ENCODE measurements at regions not wholly inside any gene's neighbourhood (a gene's known extent, or its start where the extent isn't known, plus 50 kb on each side); places are given as distances from the start of the nearest gene placed in this dataset.
"Not testable (repeated sequence)": the region's sequence is repeated elsewhere in the genome, so short reads cannot be mapped to it uniquely, and the experiment has no call there.

- H3K36me3 ChIP-seq (ENCODE audit: insufficient read depth, low read length), result no peaks in the 10 kb centered on the region
- no peaks in the 10 kb centered on the region for H3K4me1 ChIP-seq (ENCODE audit: insufficient read depth, low read length)
- H3K9me3 ChIP-seq (ENCODE audit: low read length), result no peaks in the 10 kb centered on the region
- no peak overlapping the region for H3K4me3 ChIP-seq (ENCODE audit: low read length)
- H2AFZ ChIP-seq (ENCODE audit: low read depth, low read length), result no peak overlapping the region
- no peaks in the 10 kb centered on the region for H3K27me3 ChIP-seq (ENCODE audit: insufficient read depth, low read length)
Observed at GRCh38 chr5:44568519-44568918, 179.3 kb upstream of the FGF10 start.

- Histone ChIP-seq H3K4me1 (ENCODE audit: insufficient read depth, low read length) (no peaks in the 10 kb centered on the region), H3K9me3 (ENCODE audit: low read length) (no peaks in the 10 kb centered on the region), H2AFZ (ENCODE audit: low read depth, low read length) (no peak overlapping the region), H3K4me3 (ENCODE audit: low read length) (no peak overlapping the region), H3K27me3 (ENCODE audit: insufficient read depth, low read length) (no peaks in the 10 kb centered on the region), H3K36me3 (ENCODE audit: insufficient read depth, low read length) (no peaks in the 10 kb centered on the region)
Observed at GRCh38 chr5:44565902-44566301, 176.7 kb upstream of the FGF10 start.

- Histone ChIP-seq H3K4me3 (ENCODE audit: low read length) (no peak overlapping the region), H3K9me3 (ENCODE audit: low read length) (no peaks in the 10 kb centered on the region), H2AFZ (ENCODE audit: low read depth, low read length) (no peak overlapping the region), H3K4me1 (ENCODE audit: insufficient read depth, low read length) (no peaks in the 10 kb centered on the region), H3K36me3 (ENCODE audit: insufficient read depth, low read length) (no peaks in the 10 kb centered on the region), H3K27me3 (ENCODE audit: insufficient read depth, low read length) (no peaks in the 10 kb centered on the region)
Observed at GRCh38 chr5:44565360-44565759, 176.1 kb upstream of the FGF10 start.

DNA sequence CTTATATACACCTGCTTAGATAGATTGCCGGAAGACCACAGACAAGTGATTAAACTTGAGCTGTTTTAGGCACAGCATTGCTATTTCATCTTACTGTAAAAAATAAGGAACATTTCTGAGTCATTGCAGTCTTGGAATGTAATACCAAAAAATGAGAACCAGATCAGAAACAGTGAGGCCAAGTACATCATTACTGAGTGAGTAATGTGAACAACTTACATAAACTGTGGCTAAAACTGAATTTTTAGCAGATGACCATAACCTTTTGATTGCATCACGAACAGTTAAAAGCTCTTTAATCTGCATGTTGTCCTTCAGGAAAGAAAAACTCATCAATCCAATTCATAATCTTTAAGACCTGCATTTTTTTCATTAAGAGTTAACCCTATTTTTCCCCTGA, 157.1 kb upstream of the FGF10 start:
- no peaks in the 10 kb centered on the region for H3K4me1 ChIP-seq (ENCODE audit: insufficient read depth, low read length)
- no peaks in the 10 kb centered on the region for H3K9me3 ChIP-seq (ENCODE audit: low read length)
- H3K27me3 ChIP-seq (ENCODE audit: insufficient read depth, low read length), result no peaks in the 10 kb centered on the region
- H3K36me3 ChIP-seq (ENCODE audit: insufficient read depth, low read length), result no peaks in the 10 kb centered on the region
- H2AFZ ChIP-seq (ENCODE audit: low read depth, low read length), result no peak overlapping the region
- no peak overlapping the region for H3K4me3 ChIP-seq (ENCODE audit: low read length)

DNA sequence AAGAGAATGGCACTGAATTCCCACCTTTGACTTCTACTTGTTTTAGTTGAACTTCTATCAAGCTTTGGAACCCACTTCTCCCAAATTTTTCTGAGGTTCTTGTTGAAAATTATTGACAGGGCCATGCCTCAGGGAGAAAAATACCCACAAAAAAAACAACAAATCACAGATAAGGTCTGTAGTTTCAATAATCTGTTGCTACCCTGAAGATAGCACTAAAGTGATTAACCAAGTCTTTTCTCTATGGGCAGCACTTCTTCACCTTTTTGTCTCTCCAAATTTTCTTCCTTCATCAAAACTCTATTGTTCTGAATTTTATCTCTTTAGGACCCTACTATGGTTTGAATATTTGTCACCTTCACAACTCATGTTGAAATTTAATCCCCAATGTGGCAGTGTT, 154.3 kb upstream of the FGF10 start:
- H3K9me3 ChIP-seq (ENCODE audit: low read length), result no peaks in the 10 kb centered on the region

GRCh38 chr5:44542470-44542869, 153.2 kb upstream of the FGF10 start:
- Histone ChIP-seq H3K27me3 (ENCODE audit: insufficient read depth, low read length) (no peaks in the 10 kb centered on the region), H3K4me1 (ENCODE audit: insufficient read depth, low read length) (peaks cover 6% of the 10 kb centered on the region), H3K36me3 (ENCODE audit: insufficient read depth, low read length) (no peaks in the 10 kb centered on the region), H3K4me3 (ENCODE audit: low read length) (no peak overlapping the region), H3K9me3 (ENCODE audit: low read length) (no peaks in the 10 kb centered on the region), H2AFZ (ENCODE audit: low read depth, low read length) (no peak overlapping the region)

More for the DNA sequence above, 154.3 kb upstream of the FGF10 start:
- H2AFZ ChIP-seq (ENCODE audit: low read depth, low read length), result no peak overlapping the region
- H3K27me3 ChIP-seq (ENCODE audit: insufficient read depth, low read length), result no peaks in the 10 kb centered on the region
- peaks cover 6% of the 10 kb centered on the region for H3K4me1 ChIP-seq (ENCODE audit: insufficient read depth, low read length)
- no peak overlapping the region for H3K4me3 ChIP-seq (ENCODE audit: low read length)
- H3K36me3 ChIP-seq (ENCODE audit: insufficient read depth, low read length), result no peaks in the 10 kb centered on the region

DNA sequence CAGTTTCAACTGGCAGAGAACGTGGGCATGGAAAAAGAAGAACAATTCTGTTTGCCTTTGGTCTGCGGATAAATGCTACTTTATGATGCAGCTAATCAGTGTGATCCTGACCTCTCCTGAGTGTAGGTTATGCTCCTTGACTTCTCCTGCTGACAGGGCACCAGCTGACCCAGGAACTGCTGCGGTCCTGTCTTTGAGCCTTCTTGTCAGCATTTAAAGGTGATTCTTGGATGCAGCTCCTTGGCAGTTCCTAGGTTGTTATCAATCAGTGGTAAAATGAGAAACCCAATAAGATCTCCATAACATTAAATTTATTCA, 150.3 kb upstream of the FGF10 start:
- H3K36me3 ChIP-seq (ENCODE audit: insufficient read depth, low read length), result no peaks in the 10 kb centered on the region
- no peaks in the 10 kb centered on the region for H3K27me3 ChIP-seq (ENCODE audit: insufficient read depth, low read length)
- no peak overlapping the region for H2AFZ ChIP-seq (ENCODE audit: low read depth, low read length)
- peaks cover 6% of the 10 kb centered on the region for H3K4me1 ChIP-seq (ENCODE audit: insufficient read depth, low read length)
- no peak overlapping the region for H3K4me3 ChIP-seq (ENCODE audit: low read length)
- no peaks in the 10 kb centered on the region for H3K9me3 ChIP-seq (ENCODE audit: low read length)

- H3K4me1 ChIP-seq (ENCODE audit: insufficient read depth, low read length), result peaks cover 6% of the 10 kb centered on the region
- no peaks in the 10 kb centered on the region for H3K36me3 ChIP-seq (ENCODE audit: insufficient read depth, low read length)
- no peaks in the 10 kb centered on the region for H3K27me3 ChIP-seq (ENCODE audit: insufficient read depth, low read length)
- H3K4me3 ChIP-seq (ENCODE audit: low read length), result no peak overlapping the region
- no peaks in the 10 kb centered on the region for H3K9me3 ChIP-seq (ENCODE audit: low read length)
- no peak overlapping the region for H2AFZ ChIP-seq (ENCODE audit: low read depth, low read length)
Observed at GRCh38 chr5:44538797-44539601, 149.8 kb upstream of the FGF10 start.

DNA sequence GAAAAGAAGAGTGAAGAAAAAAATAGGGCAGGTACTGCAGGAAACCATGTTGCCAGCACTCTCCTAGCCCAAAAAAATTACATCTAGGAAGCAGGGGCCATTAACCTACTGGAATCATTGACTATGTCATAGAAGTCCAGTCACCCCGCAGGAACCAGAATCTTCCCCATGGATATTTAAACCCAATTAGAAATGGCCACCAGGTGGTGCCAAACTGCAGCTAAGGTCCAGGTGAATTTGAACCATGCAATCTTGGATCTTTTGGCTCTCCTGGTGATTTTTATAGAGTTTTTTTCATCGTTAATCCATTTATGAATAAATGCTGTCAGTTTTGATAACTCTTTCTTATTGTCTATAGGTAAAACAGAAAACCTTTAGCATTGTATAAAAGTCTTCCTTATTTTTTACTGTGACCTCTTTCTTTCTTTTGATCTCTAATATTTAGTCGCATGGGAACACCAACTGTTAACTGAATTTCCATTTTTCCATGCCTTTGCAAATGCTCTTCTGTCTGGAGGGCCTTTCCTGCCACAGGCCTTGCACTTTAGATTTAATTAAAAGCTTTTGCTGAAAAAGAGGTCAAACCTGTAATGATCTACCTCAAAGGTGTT, 147.5 kb upstream of the FGF10 start:
- no peaks in the 10 kb centered on the region for H3K27me3 ChIP-seq (ENCODE audit: insufficient read depth, low read length)
- peaks cover 6% of the 10 kb centered on the region for H3K4me1 ChIP-seq (ENCODE audit: insufficient read depth, low read length)
- no peak overlapping the region for H2AFZ ChIP-seq (ENCODE audit: low read depth, low read length)
- H3K36me3 ChIP-seq (ENCODE audit: insufficient read depth, low read length), result no peaks in the 10 kb centered on the region
- no peaks in the 10 kb centered on the region for H3K9me3 ChIP-seq (ENCODE audit: low read length)
- no peak overlapping the region for H3K4me3 ChIP-seq (ENCODE audit: low read length)

DNA sequence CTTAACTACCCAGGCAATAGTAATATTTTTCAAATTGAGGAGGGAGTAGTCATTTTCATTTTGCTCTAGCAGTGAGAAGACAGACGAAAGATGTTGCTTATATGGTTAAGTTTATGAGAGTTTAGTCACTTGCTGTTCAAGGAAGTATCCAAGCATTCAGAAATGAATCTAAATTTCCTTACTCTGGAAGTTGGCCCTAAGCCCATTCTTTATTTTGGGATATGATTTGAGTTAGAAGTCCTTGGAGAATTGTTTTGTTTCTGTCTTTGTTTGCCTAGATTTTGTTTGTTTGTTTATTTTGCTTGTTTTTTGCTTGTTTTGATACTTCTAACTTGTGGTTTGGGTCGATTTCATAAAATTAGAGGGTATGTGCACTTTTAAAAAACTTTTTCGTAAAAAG, 146.4 kb upstream of the FGF10 start:
- Histone ChIP-seq H3K4me1 (ENCODE audit: insufficient read depth, low read length) (peaks cover 6% of the 10 kb centered on the region), H3K27me3 (ENCODE audit: insufficient read depth, low read length) (no peaks in the 10 kb centered on the region), H2AFZ (ENCODE audit: low read depth, low read length) (no peak overlapping the region), H3K9me3 (ENCODE audit: low read length) (no peaks in the 10 kb centered on the region), H3K36me3 (ENCODE audit: insufficient read depth, low read length) (no peaks in the 10 kb centered on the region), H3K4me3 (ENCODE audit: low read length) (no peak overlapping the region)

GRCh38 chr5:44532981-44533380, 143.8 kb upstream of the FGF10 start:
- Histone ChIP-seq H3K4me1 (ENCODE audit: insufficient read depth, low read length) (no peaks in the 10 kb centered on the region), H3K27me3 (ENCODE audit: insufficient read depth, low read length) (no peaks in the 10 kb centered on the region), H3K36me3 (ENCODE audit: insufficient read depth, low read length) (no peaks in the 10 kb centered on the region), H2AFZ (ENCODE audit: low read depth, low read length) (no peak overlapping the region), H3K9me3 (ENCODE audit: low read length) (no peaks in the 10 kb centered on the region), H3K4me3 (ENCODE audit: low read length) (no peak overlapping the region)

DNA sequence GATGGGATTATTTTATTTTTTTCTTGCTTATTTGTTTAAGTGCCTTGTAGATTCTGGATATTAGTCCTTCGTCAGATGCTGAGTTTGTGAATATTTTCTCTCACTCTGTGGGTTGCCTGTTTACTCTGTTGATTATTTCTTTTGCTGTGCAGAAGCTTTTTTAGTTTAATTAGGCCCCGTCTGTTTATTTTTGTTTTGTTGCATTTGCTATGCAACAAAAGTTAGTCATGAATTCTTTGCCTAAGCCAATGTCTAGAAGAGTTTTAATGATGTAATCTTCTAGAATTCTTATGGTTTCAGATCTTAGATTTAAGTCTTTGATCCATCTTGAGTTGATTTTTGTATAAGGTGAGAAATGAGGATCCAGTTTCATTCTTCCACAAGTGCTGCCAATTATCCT, 142.5 kb upstream of the FGF10 start:
- H2AFZ ChIP-seq (ENCODE audit: low read depth, low read length); H3K36me3 ChIP-seq (ENCODE audit: insufficient read depth, low read length); H3K4me1 ChIP-seq (ENCODE audit: insufficient read depth, low read length); H3K4me3 ChIP-seq (ENCODE audit: low read length); H3K27me3 ChIP-seq (ENCODE audit: insufficient read depth, low read length); H3K9me3 ChIP-seq (ENCODE audit: low read length): not testable (repeated sequence)

- not testable (repeated sequence) for H3K27me3 ChIP-seq (ENCODE audit: insufficient read depth, low read length); H3K4me1 ChIP-seq (ENCODE audit: insufficient read depth, low read length)
Observed at GRCh38 chr5:44530783-44531182, 141.6 kb upstream of the FGF10 start.

DNA sequence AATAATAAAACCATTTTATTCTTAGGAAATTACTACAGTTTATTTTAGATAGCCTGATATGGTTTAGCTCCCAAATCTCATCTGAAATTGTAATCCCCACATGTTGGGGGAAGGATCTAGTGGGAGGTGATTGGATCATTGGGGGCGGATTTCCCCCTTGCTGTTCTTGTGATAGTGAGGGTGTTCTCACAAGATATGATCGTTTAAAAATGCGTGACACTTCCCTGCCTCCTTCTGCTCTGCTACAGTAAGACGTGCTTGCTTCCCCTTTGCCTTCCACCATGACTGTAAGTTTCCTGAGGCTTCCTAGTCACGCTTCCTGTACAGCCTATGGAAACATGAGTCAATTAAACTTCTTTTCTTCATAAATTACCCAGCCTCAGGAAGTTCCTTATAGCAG, 122.4 kb upstream of the FGF10 start:
- Histone ChIP-seq H2AFZ (ENCODE audit: low read depth, low read length) (no peak overlapping the region), H3K4me1 (ENCODE audit: insufficient read depth, low read length) (no peaks in the 10 kb centered on the region), H3K9me3 (ENCODE audit: low read length) (no peaks in the 10 kb centered on the region), H3K36me3 (ENCODE audit: insufficient read depth, low read length) (no peaks in the 10 kb centered on the region), H3K27me3 (ENCODE audit: insufficient read depth, low read length) (no peaks in the 10 kb centered on the region), H3K4me3 (ENCODE audit: low read length) (no peak overlapping the region)

More at GRCh38 chr5:44530783-44531182, 141.6 kb upstream of the FGF10 start:
- H2AFZ ChIP-seq (ENCODE audit: low read depth, low read length); H3K9me3 ChIP-seq (ENCODE audit: low read length); H3K4me3 ChIP-seq (ENCODE audit: low read length); H3K36me3 ChIP-seq (ENCODE audit: insufficient read depth, low read length): not testable (repeated sequence)
